NCI-H526 (cell line): ENCODE measurements at regions not wholly inside any gene's neighbourhood (a gene's known extent, or its start where the extent isn't known, plus 50 kb on each side); places are given as distances from the start of the nearest gene placed in this dataset.
"Not testable (repeated sequence)": the region's sequence is repeated elsewhere in the genome, so short reads cannot be mapped to it uniquely, and the experiment has no call there.

Experiments used
- DNase-seq, 2 experiments: peaks; one replicate each; lab custom pipeline; 2025; lab: John Stamatoyannopoulos, UW

- no peak for DNase-seq
Observed at GRCh38 chr2:212871597-212871996, 279.8 kb downstream of the IKZF2 start.

- no peak for DNase-seq
Observed at GRCh38 chr2:212864186-212864585, 287.2 kb downstream of the IKZF2 start.

GRCh38 chr2:212863185-212863588 lies 288.2 kb downstream of the IKZF2 start:
- peak; percentile 6 to 59 for DNase-seq

GRCh38 chr2:212858496-212858895 lies 292.9 kb downstream of the IKZF2 start:
- DNase-seq = no peak

GRCh38 chr2:212854771-212855170 lies 296.6 kb downstream of the IKZF2 start:
- no peak for DNase-seq

GRCh38 chr2:212854116-212854515 lies 297.3 kb downstream of the IKZF2 start:
- no peak for DNase-seq

- DNase-seq = no peak
Observed at GRCh38 chr2:212845941-212846340, 305.5 kb downstream of the IKZF2 start.

GRCh38 chr2:212843409-212844199 lies 305.0 kb upstream of the ERBB4 start:
- DNase-seq = no peak

- DNase-seq = no peak
Observed at GRCh38 chr2:212842544-212843185, 304.1 kb upstream of the ERBB4 start.

- DNase-seq = no peak
Observed at GRCh38 chr2:212841460-212841859, 302.9 kb upstream of the ERBB4 start.

GRCh38 chr2:212832211-212833195 lies 293.9 kb upstream of the ERBB4 start:
- no peak for DNase-seq

- no peak for DNase-seq
Observed at GRCh38 chr2:212831671-212832199, 293.1 kb upstream of the ERBB4 start.

- no peak for DNase-seq
Observed at GRCh38 chr2:212816267-212816666, 277.7 kb upstream of the ERBB4 start.

- no peak for DNase-seq
Observed at GRCh38 chr2:212815453-212815852, 276.9 kb upstream of the ERBB4 start.

- no peak for DNase-seq
Observed at GRCh38 chr2:212814941-212815340, 276.3 kb upstream of the ERBB4 start.

- no peak for DNase-seq
Observed at GRCh38 chr2:212811921-212812320, 273.3 kb upstream of the ERBB4 start.

- no peak for DNase-seq
Observed at GRCh38 chr2:212811036-212811805, 272.6 kb upstream of the ERBB4 start.

- DNase-seq = no peak
Observed at GRCh38 chr2:212797484-212798205, 259.0 kb upstream of the ERBB4 start.

- no peak for DNase-seq
Observed at GRCh38 chr2:212794471-212794870, 255.9 kb upstream of the ERBB4 start.

GRCh38 chr2:212791569-212791968 lies 253.0 kb upstream of the ERBB4 start:
- DNase-seq = no peak

GRCh38 chr2:212786088-212786487 lies 247.5 kb upstream of the ERBB4 start:
- not testable (repeated sequence) for DNase-seq
